HPDE6-E6E7 (cell line): ENCODE measurements at regions not wholly inside any gene's neighbourhood (a gene's known extent, or its start where the extent isn't known, plus 50 kb on each side); places are given as distances from the start of the nearest gene placed in this dataset.

Experiments
- DNase-seq: peaks from one replicate; pipeline ENCODE4 v3.0.0; 2011; ENCODE audit warnings: missing footprints; ENCODE audit errors: extremely low spot score

- DNase-seq = no peak
These were observed 107.7 kb upstream of the LMO4 start for GRCh38 chr1:87220993-87221392.

DNA sequence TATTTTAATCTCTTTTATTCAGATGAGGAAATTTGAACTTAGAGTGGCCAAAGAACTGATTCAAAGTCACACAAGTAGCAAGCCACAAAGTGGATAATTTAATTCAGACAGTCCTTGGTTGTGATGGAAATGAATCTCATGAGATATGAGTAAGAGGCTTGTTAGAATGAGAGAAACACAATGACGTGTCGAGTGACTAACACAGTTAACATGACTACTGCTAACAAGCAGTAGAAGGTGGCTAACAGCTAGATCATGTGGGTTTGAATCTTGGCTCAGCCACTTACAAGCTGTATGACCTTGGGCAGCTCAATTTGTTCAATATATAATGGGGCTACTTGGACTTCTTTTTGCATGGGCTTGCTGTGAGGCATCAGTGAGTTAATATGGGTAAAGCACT is 104.5 kb upstream of the LMO4 start:
- DNase-seq = peak; percentile 49

- no peak for DNase-seq
These were observed 103.5 kb upstream of the LMO4 start for GRCh38 chr1:87225171-87225570.

GRCh38 chr1:87226341-87226760 is 102.3 kb upstream of the LMO4 start:
- peak; percentile 71 for DNase-seq

DNA sequence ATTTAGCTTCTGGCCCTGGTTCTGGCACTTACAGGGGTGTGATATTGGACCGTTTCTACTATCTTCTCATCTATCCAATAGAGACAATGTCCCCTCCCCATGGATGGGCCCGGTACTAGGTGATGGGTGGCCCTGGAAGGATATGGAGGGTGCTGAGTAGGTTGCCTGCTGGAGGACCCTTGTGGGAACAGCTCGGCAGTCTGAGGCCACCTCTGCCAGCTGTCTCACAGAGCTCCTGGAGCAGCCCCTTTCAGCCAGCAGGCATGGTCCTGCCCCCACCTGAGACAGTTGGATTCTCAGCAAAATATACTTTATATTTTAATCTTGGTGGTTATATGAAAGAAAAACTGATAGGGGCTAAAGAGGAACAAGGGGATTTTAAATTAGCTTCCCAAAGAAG is 101.0 kb upstream of the LMO4 start:
- no peak for DNase-seq

GRCh38 chr1:87230501-87230900 is 98.2 kb upstream of the LMO4 start:
- DNase-seq = no peak

DNA sequence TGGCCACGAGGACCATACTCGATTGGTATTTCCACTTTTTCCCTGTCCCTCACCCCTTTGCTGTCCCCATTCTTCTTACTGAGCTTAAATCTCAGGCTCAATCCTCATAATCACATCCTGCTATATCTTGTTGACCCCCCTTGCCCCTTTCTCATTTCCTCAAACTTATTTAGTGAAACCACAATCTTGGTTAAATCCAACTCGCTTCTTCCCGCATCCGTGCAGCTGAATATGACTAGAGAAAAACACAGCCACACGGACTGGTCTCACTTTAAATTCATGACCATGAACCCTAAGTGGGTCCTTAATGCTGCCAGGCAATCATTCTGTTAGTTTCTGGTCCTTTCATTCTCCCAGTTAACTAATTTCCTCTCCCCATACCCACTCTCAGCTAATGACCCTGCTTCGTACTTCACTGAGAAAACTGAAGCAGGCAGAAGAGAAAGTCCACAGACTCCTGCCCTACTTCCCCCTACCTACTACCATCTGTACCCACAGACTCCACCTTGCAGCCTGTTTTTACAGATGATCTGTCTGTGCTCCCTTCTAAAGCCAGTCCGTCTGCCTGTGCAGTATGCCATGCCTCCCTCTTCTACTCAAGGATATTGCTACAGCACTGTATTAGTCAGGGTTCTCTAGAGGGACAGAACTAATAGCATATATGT is 96.8 kb upstream of the LMO4 start:
- DNase-seq = no peak

GRCh38 chr1:87236585-87236984 is 92.1 kb upstream of the LMO4 start:
- DNase-seq = no peak

DNA sequence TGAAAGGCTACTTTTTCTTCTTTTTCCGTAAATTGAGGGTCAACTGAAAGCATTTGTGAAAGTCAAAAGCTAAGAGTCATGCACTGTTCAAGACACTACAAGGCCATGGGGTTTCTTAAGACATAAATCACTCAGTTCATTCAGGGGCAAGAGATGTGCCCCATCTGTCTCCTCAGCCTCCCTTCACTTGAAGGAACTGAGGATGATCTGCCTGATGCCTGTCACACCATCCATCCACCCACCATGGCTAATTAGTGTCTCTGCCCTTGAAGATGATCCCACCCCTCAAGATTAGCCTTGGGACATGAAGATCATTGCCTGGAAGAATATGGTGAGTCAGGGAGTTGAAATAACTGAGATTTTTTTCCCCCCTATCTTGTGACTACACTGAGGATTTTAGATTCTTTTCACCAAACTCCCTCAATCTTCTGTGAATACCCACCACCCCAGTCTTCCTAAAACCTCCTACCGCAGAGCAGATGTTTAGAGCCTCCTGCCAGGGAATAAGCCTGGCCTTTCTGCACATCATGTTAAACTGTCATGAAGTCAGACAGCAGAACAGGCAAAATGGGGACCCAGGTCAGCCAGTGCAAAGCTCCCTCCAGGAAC is 88.6 kb upstream of the LMO4 start:
- DNase-seq = no peak

DNA sequence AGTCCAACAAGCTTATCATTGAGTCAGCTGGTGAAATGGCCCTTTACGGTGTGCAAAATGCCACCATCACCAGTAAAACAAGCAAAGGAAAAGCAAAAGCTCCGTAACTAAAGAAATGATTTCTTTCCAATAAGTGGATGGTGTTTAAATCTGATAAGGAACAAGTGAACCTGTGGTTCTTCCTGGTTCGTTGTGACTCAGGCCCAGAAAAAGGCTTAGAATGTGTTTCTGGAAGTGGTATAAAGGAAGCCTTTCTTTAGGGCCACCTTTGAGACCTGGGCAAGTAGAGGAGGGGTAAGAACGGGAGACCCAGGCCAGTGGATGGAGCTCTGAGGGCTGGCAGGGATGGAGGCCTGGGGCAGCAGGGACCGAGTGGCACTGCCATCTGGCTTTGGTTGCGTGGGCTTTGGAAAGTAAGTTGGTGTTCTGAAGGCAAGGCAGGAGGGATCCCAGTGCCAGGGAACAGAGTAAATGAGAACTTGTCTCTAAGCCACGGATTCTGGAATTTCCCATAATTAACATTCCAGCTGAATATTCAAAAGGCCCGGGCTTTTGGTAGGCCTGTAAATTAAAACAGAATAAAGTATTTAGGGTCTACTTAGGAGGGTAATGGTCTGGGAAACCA is 87.9 kb upstream of the LMO4 start:
- DNase-seq = no peak

- no peak for DNase-seq
These were observed 86.1 kb upstream of the LMO4 start for GRCh38 chr1:87242445-87243185.

DNA sequence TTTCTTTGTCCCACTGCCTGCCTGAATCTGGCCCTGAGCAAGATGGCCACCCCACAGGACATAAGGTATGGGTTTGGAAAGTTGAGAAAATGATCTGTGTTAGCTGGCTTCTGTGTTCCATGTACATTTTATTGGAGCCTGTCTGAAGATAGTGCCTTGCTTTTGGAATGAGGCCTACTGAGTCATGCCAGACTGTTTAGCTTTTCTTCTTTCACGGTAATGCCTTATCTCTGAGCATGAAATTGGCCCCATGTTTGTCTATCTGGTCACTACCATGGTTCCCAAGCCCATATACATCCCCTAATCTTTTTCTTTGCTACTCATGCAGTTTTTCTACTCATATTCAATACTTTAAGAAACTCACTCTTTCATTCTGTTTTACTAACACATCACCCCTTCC is 85.1 kb upstream of the LMO4 start:
- DNase-seq = no peak

DNA sequence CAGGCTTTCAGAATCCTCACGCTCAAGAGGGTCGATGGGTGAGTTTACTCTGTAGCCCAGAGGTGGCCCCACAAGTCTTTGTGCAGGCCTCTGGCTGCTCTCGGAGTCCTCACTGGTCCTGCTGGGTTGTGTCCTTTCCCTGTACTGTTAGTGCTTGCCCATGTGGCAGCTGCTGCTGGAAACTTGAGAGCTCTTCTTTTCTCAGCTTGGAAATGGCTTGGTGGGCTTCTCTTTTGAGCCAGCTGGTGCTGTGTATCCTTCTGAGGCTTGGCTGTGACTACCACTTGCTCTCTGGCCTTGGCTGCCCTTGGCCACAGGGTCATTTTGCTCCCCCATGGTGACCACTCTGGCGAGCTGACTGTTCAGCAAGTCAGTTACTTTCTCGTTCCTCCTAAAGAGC is 82.2 kb upstream of the LMO4 start:
- no peak for DNase-seq

DNA sequence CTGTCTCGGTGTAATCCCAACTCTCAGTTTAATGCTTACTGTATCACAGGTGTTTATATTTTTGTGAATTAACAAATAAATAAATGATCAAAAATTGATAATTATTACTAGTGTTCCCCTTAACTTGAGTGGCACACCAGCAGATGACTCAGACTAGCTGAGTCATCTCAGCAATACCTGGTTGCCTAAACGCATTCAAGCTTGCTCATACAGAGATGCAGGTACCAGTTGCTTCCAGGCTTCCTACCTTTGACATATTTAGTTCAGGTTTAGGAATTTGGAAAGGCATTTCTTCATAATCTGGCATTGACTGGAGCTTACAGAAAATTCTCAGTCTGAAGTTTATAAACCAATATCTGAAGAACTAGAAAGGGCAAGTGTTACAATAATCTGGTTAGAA is 78.9 kb upstream of the LMO4 start:
- peak; percentile 74 for DNase-seq

DNA sequence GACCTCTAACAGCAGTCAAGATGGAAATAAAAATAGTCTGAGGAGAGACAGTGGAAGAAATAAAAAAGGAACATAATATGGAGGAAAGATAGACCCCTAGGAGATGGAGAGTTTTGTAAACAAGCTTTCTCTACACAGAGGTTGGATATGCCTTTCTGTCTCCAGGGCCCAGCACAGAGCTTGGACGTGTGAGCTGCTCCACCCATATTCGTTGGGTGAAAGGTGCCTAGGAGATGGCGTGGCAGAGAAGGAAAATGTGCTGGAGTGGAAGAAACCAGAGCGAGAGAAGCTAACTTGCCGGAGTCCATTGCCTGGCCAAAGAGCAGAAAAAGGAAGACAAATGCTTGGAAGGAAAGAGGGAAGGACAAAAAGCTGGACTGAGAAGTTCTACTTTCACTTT is 78.3 kb upstream of the LMO4 start:
- DNase-seq = no peak

DNA sequence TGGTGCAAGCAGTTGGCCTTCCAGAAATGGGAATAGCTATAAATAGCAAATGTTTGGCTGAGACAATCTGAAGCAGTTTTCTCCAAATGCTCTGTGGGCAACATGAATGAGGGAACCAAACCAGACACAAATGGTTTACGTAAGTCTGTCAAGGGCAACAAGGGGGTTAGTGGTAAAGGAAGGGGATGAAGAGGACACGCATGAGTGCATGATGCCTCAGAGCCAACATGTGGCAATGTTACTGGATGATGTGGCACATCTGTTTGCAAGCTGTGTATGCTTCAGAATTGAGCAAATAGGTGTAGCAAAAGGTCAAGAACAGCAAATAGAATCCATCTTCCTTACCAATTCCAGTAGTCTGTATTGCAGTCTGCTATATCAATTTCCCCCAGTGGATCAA is 76.3 kb upstream of the LMO4 start:
- DNase-seq = no peak

DNA sequence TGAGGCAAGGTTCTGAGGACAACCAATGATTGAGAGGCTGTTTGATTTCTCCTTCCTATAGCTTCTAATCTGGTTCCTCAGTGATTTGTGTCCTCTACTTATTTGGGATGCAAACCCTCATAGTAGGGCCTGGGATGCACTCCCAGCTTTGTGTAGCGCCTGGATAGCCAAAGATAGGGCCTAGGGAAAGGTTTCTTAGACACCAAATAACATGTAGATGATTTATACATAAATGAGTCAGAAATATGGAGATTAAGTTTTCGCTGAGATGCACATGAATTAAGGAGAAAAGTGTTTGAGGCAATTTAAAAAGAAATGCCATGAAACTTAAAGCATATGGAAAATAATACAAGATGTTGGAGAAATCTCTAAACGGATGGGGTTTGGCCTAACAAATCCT is 66.0 kb upstream of the LMO4 start:
- no peak for DNase-seq

- no peak for DNase-seq
These were observed 65.4 kb upstream of the LMO4 start for GRCh38 chr1:87263281-87263680.

- DNase-seq = no peak
These were observed 64.9 kb upstream of the LMO4 start for GRCh38 chr1:87263785-87264184.

- DNase-seq = no peak
These were observed 63.7 kb upstream of the LMO4 start for GRCh38 chr1:87264976-87265375.

GRCh38 chr1:87265786-87266185 is 62.9 kb upstream of the LMO4 start:
- DNase-seq = no peak

DNA sequence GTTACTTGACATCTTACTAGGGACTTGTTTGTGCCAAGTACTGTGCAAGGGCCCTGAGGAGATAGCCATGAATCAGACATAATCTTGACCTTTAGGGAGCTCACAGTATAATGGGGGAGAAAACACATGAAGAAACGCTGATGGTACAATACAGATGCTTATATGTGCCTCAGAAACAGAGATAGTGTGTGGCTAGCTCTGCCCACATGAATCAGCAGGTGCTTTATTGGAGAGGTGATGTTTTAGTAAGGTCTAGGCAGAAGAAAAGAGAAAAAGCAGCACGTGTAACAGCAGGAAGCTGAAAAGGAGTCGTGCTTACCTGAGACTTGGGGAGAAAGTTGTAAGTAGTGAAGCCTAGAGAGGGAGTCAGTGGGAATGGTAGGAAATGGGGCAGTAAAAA is 60.6 kb upstream of the LMO4 start:
- no peak for DNase-seq

DNA sequence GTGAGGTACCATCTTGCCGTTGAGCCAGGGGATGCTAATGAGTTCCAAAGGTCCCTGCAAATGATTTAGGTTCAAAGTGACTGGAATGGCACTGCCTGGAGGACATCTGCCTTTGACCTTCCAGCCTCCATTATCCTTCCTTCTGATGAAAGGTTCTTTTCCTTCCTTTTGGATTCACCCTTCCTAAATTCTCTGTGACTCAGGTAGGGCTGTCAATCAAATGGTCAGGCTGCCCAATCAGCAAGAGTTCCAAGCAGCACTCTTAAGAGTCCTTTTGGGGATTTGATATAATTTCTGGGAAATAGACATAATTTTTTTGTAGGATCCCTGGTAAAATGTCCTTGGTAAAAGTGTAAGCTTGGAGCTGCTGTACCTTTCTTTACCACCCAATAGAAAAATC is 58.8 kb upstream of the LMO4 start:
- DNase-seq = no peak
